Left lung (tissue), 4 donors: ENCODE measurements at regions not wholly inside any gene's neighbourhood (a gene's known extent, or its start where the extent isn't known, plus 50 kb on each side); places are given as distances from the start of the nearest gene placed in this dataset.
"Not testable (repeated sequence)": the region's sequence is repeated elsewhere in the genome, so short reads cannot be mapped to it uniquely, and the experiment has no call there.

ENCODE experiments used
- ATAC-seq: fragments of 200-7000 bp; cut with Tn5 transposase; one replicate; pipeline ENCODE4 v1.9.1; 2020; ENCODE audit warnings: moderate library complexity
- DNase-seq, 4 donors: peaks; one replicate each; pipeline ENCODE4 v3.0.0-alpha.2; 2013 to 2020
- H3K27ac ChIP-seq, 2 donors: fragments of 200-600 bp; sonication (generic) in 1 of 2; one replicate each; pipeline versions ENCODE4 v1.5.0 to v1.8.0; 2020 to 2021
- H3K27me3 ChIP-seq, 2 donors: fragments of 200-600 bp; sonication (generic) in 1 of 2; one replicate each; pipeline versions ENCODE4 v1.5.0 to v1.8.0; 2020 to 2021
- H3K36me3 ChIP-seq, 2 donors: fragments of 200-600 bp; sonication (generic) in 1 of 2; one replicate each; pipeline versions ENCODE4 v1.5.0 to v1.8.0; 2020 to 2021
- H3K4me1 ChIP-seq, 2 donors: fragments of 200-600 bp; one replicate each; pipeline ENCODE4 v1.8.0; 2021
- H3K4me3 ChIP-seq, 2 donors: fragments of 200-600 bp; sonication (generic) in 1 of 2; one replicate each; pipeline versions ENCODE4 v1.5.0 to v1.8.0; 2020 to 2021; ENCODE audit warnings: mild to moderate bottlenecking in 1 of 2
- H3K9me3 ChIP-seq, 2 donors: fragments of 200-600 bp; sonication (generic) in 1 of 2; one replicate each; pipeline versions ENCODE4 v1.5.0 to v1.8.0; 2020 to 2021
- intact Hi-C, 2 donors: fragments of 100-400 bp; cut with DNase I; formaldehyde crosslinking; loops; one replicate each; pipeline versions ENCODE4 v1.11.2 to v1.14.2; 2022
- TF ChIP-seq, protein P1 (sequence below), 2 donors: fragments of 200-600 bp; sonication (generic) in 1 of 2; IDR thresholded peaks; one replicate each; pipeline versions ENCODE4 v1.5.0 to v1.8.0; 2021; ENCODE audit warnings: antibody characterized with exemption in 2 of 2
- donor health status: DM: no; HTN: yes; CAD: no.
- donor health status: DM: no; HTN: no; CAD: no.

DNA sequence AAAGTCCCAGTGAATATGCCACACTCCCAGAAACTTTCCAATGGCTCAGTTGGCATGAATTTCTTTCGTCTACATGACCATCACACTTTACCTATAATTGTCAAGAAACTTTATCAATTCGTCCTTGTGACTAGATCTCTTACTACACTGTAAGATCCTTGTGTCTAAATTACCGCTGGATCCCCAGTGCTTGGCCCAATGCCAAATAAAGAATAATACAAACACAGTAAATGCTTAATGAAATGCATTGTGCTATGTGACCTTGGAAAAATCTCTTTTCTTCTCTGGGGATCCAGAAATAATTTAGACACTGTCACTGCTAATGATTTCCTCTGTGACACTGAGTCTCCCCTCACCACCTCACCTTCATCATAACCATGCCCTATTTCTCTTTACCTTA is 137.9 kb downstream of the VSIG4 start:
- H3K4me1 ChIP-seq, result no peaks in the 10 kb centered on the region
- DNase-seq (no peak), ATAC-seq (no peak)
- H3K9me3 ChIP-seq, result no peaks in the 10 kb centered on the region
- intact Hi-C loops, result no loop called here
- no peak overlapping the region for H3K27ac ChIP-seq
- H3K27me3 ChIP-seq, result no peaks in the 10 kb centered on the region
- no peaks in the 10 kb centered on the region for H3K36me3 ChIP-seq
- H3K4me3 ChIP-seq, result no peak overlapping the region
- TF ChIP-seq, protein P1, sequence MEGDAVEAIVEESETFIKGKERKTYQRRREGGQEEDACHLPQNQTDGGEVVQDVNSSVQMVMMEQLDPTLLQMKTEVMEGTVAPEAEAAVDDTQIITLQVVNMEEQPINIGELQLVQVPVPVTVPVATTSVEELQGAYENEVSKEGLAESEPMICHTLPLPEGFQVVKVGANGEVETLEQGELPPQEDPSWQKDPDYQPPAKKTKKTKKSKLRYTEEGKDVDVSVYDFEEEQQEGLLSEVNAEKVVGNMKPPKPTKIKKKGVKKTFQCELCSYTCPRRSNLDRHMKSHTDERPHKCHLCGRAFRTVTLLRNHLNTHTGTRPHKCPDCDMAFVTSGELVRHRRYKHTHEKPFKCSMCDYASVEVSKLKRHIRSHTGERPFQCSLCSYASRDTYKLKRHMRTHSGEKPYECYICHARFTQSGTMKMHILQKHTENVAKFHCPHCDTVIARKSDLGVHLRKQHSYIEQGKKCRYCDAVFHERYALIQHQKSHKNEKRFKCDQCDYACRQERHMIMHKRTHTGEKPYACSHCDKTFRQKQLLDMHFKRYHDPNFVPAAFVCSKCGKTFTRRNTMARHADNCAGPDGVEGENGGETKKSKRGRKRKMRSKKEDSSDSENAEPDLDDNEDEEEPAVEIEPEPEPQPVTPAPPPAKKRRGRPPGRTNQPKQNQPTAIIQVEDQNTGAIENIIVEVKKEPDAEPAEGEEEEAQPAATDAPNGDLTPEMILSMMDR (IDR thresholded peaks at IDR 0.05), result no peak

DNA sequence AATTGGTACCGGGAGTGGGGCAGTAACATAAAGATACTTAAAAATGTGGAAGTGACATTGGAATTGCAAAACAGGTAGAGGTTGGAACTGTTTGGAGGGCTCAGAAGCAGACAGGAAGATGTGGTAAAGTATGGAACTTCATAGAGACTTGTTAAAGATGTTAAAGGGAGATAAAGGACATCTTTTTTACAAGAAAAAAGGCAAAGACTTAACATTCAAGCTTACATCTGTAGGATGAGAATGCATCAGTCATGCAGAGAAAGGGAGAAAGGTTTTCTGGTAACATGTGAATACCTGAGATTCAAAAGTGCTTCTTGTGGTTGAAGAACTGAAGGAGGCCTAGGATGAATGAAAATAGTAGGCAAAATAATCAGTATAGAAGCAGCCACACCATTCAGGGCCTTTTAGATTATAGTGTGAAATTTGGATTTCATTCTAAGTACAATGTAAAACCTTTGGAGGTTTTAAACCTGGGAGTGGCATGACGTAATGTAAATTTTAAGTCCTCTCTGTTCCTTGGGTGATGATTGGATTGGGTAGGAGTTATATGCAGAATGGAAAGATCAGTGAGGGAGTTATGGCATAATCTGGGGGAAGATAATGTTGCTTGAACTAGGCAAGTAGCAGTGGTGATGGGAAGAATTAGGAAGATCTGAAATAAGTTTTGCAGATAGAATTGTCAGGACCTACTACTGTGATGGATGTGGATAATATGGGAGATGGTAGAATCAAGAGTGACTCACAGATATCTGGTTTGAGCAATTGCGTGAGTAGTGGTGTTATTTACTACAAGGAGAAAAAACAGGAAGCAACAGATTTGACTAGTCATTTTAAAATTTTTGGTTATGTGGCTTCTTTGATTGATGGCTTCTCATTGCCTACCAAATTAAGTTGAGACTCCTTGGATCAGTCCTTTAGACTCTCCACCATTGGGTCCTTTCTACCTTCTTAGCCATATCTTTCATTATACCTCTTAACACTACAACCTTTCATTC is 138.7 kb downstream of the VSIG4 start:
- TF ChIP-seq, protein P1 (IDR thresholded peaks at IDR 0.05), result no peak
- no peak for ATAC-seq
- H3K4me3 ChIP-seq, result no peak overlapping the region
- no peaks in the 10 kb centered on the region for H3K36me3 ChIP-seq
- DNase-seq, result no peak
- H3K27ac ChIP-seq, result no peak overlapping the region
- intact Hi-C loops, result no loop called here
- H3K27me3 ChIP-seq, result no peaks in the 10 kb centered on the region
- no peaks in the 10 kb centered on the region for H3K9me3 ChIP-seq
- H3K4me1 ChIP-seq, result no peaks in the 10 kb centered on the region

DNA sequence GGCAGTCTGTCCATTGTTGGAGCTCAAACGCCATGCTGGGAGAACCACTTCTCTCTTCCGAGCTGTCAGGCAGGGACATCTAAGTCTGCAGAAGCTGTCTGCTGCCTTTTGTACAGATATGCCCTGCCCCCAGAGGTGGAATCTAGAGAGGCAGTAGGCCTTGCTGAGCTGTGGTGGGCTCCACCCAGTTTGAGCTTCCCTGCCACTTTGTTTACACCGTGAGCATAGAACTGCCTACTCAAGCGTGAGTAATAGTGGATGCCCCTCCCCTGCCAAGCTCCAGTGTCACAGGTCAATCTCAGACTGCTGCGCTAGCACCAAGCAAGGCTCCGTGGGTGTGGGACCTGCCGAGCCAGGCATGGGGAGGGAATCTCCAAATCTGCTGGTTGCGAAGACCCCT is 145.7 kb downstream of the VSIG4 start:
- no peak for ATAC-seq

DNA sequence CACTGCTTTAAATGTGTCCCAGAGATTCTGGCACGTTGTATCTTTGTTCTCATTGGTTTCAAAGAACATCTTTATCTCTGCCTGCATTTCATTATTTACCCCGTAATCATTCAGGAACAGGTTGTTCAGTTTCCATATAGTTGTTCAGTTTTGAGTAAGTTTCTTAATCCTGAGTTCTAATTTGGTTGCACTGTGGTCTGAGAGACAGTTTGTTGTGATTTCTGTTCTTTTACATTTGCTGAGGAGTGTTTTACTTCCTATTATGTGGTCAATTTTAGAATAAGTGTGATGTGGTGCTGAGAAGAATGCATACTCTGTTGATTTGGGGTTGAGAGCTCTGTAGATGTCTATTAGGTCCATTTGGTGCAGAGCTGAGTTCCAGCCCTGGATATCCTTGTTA is 148.1 kb downstream of the VSIG4 start:
- H3K4me1 ChIP-seq, H3K27me3 ChIP-seq, intact Hi-C loops, H3K9me3 ChIP-seq, H3K4me3 ChIP-seq, H3K36me3 ChIP-seq, H3K27ac ChIP-seq, DNase-seq, ATAC-seq: not testable (repeated sequence)

More for the DNA sequence above, 145.7 kb downstream of the VSIG4 start:
- Histone ChIP-seq H3K27me3 (peaks cover 0 to 3% of the 10 kb centered on the region in 2 donors), H3K27ac (no peak overlapping the region), H3K4me3 (no peak overlapping the region), H3K36me3 (no peaks in the 10 kb centered on the region), H3K9me3 (no peaks in the 10 kb centered on the region), H3K4me1 (no peaks in the 10 kb centered on the region)
- DNase-seq, result no peak
- intact Hi-C loops, result no loop called here
- TF ChIP-seq, protein P1 (IDR thresholded peaks at IDR 0.05), result no peak

DNA sequence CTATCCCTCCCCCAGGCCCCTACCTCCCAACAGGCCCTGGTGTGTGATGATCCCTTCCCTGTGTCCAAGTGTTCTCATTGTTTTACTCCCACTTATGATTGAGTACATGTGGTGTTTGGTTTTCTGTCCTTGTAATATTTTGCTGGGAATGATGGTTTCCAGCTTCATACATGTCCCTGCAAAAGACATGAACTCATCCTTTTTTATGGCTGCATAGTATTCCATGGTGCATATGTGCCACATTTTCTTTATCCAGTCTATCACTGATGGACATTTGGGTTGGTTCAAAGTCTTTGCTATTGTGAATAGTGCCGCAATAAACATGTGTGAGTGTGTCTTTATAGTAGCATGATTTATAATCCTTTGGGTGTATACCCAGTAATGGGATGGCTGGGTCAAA is 151.7 kb downstream of the VSIG4 start:
- ATAC-seq, H3K4me3 ChIP-seq, H3K9me3 ChIP-seq, H3K4me1 ChIP-seq, H3K27me3 ChIP-seq, H3K36me3 ChIP-seq, intact Hi-C loops, DNase-seq, H3K27ac ChIP-seq: not testable (repeated sequence)

DNA sequence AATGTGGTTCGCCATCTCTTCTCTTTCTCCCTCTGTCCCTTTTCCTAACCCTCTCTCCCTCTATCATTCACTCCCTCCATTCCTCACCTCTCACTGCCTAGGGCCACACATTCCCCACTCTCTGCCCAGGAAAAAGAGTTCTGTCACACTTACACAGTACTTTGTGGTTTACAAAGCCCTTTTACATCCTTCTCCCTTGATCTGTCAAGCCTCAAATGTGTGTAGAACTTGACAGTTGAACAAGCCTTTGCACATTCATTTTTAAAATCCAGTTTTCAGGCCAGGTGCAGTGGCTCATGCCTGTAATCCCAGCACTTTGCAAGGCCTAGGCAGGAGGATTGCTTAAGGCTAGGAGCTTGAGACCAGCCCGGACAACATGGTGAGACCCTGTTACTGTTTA is 156.3 kb downstream of the VSIG4 start:
- H3K36me3 ChIP-seq, result no peaks in the 10 kb centered on the region

More for the DNA sequence above, 156.3 kb downstream of the VSIG4 start:
- Histone ChIP-seq H3K9me3 (no peaks in the 10 kb centered on the region), H3K4me1 (no peaks in the 10 kb centered on the region), H3K4me3 (no peak overlapping the region), H3K27me3 (no peaks in the 10 kb centered on the region), H3K27ac (no peak overlapping the region)
- ATAC-seq, result no peak
- DNase-seq, result no peak
- TF ChIP-seq, protein P1 (IDR thresholded peaks at IDR 0.05), result no peak
- intact Hi-C loops, result no loop called here
